ENCODE measurements at regions not wholly inside any gene's neighbourhood (a gene's known extent, or its start where the extent isn't known, plus 50 kb on each side); places are given as distances from the start of the nearest gene placed in this dataset.

DNA sequence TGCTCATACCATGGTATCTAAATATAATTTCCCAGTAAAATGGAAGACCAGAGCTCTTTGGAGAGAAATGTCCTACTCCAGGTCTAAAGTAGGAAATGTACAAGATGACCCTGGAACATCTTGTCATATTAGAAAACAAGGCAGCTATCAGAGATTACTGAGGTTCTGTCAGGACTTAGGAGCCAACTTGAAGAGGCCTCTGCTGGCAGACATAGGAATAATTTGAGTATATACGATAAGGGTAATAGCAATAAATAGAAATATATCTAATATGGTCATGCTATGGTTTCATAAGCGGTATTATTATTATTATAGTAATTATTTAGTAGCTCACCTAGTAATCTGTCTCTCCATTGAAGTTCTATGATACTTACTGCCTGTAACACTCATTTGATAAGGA lies 224.2 kb downstream of the SOX2 start:
- TF ChIP-seq BHLHE40 (IDR thresholded peaks at IDR 0.05; ENCODE audit: low read depth, low read length): no peak
- TF ChIP-seq, protein P1, sequence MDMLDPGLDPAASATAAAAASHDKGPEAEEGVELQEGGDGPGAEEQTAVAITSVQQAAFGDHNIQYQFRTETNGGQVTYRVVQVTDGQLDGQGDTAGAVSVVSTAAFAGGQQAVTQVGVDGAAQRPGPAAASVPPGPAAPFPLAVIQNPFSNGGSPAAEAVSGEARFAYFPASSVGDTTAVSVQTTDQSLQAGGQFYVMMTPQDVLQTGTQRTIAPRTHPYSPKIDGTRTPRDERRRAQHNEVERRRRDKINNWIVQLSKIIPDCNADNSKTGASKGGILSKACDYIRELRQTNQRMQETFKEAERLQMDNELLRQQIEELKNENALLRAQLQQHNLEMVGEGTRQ (IDR thresholded peaks at IDR 0.05; ENCODE audit: low read depth, low read length): no peak
- no peak for TF ChIP-seq POLR2A (IDR thresholded peaks at IDR 0.05; ENCODE audit: low read depth, low read length)
- TF ChIP-seq, protein P2, sequence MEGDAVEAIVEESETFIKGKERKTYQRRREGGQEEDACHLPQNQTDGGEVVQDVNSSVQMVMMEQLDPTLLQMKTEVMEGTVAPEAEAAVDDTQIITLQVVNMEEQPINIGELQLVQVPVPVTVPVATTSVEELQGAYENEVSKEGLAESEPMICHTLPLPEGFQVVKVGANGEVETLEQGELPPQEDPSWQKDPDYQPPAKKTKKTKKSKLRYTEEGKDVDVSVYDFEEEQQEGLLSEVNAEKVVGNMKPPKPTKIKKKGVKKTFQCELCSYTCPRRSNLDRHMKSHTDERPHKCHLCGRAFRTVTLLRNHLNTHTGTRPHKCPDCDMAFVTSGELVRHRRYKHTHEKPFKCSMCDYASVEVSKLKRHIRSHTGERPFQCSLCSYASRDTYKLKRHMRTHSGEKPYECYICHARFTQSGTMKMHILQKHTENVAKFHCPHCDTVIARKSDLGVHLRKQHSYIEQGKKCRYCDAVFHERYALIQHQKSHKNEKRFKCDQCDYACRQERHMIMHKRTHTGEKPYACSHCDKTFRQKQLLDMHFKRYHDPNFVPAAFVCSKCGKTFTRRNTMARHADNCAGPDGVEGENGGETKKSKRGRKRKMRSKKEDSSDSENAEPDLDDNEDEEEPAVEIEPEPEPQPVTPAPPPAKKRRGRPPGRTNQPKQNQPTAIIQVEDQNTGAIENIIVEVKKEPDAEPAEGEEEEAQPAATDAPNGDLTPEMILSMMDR (conservative IDR thresholded peaks at IDR 0.05; ENCODE audit: low read depth, low read length): no peak
- no peak for TF ChIP-seq RCOR1 (IDR thresholded peaks at IDR 0.05; ENCODE audit: insufficient replicate concordance, low read length)
- no peak for TF ChIP-seq CEBPB (IDR thresholded peaks at IDR 0.05; ENCODE audit: low read depth, low read length)
